SHP77 (cell line): ENCODE measurements at regions not wholly inside any gene's neighbourhood (a gene's known extent, or its start where the extent isn't known, plus 50 kb on each side); places are given as distances from the start of the nearest gene placed in this dataset.
"Not testable (repeated sequence)": the region's sequence is repeated elsewhere in the genome, so short reads cannot be mapped to it uniquely, and the experiment has no call there.

Experiments used
- DNase-seq, 2 experiments: peaks; one replicate each; lab custom pipeline; 2025; lab: John Stamatoyannopoulos, UW

- DNase-seq, result no peak
These were observed 110.2 kb downstream of the COPRS start for GRCh38 chr17:31748881-31749280.

GRCh38 chr17:31746884-31747495 is 112.1 kb downstream of the COPRS start:
- DNase-seq, result no peak

- no peak for DNase-seq
These were observed 113.0 kb downstream of the COPRS start for GRCh38 chr17:31745964-31746600.

GRCh38 chr17:31744511-31744951 is 114.5 kb downstream of the COPRS start:
- DNase-seq, result no peak

- DNase-seq, result no peak
These were observed 115.2 kb downstream of the COPRS start for GRCh38 chr17:31743797-31744196.

GRCh38 chr17:31741371-31741770 is 117.7 kb downstream of the COPRS start:
- no peak for DNase-seq

- DNase-seq, result no peak
These were observed 118.4 kb downstream of the COPRS start for GRCh38 chr17:31740611-31741082.

- no peak for DNase-seq
These were observed 119.9 kb downstream of the COPRS start for GRCh38 chr17:31738996-31739699.

GRCh38 chr17:31738488-31738887 is 120.6 kb downstream of the COPRS start:
- DNase-seq, result no peak

- DNase-seq, result no peak
These were observed 121.0 kb downstream of the COPRS start for GRCh38 chr17:31738067-31738466.

- no peak for DNase-seq
These were observed 122.0 kb downstream of the COPRS start for GRCh38 chr17:31736855-31737625.

GRCh38 chr17:31733326-31733725 is 125.7 kb downstream of the COPRS start:
- DNase-seq, result peak; percentile 11 to 25

- not testable (repeated sequence) for DNase-seq
These were observed 127.4 kb downstream of the COPRS start for GRCh38 chr17:31731585-31732154.

- DNase-seq, result no peak
These were observed 127.9 kb downstream of the COPRS start for GRCh38 chr17:31731118-31731517.

- no peak for DNase-seq
These were observed 132.0 kb downstream of the COPRS start for GRCh38 chr17:31726980-31727427.

GRCh38 chr17:31724619-31725018 is 134.4 kb downstream of the COPRS start:
- no peak for DNase-seq

GRCh38 chr17:31724026-31724425 is 135.0 kb downstream of the COPRS start:
- no peak for DNase-seq

GRCh38 chr17:31722251-31723056 is 136.6 kb downstream of the COPRS start:
- no peak for DNase-seq

GRCh38 chr17:31721291-31722025 is 137.6 kb downstream of the COPRS start:
- DNase-seq, result no peak

- DNase-seq, result not testable (repeated sequence)
These were observed 141.8 kb downstream of the COPRS start for GRCh38 chr17:31717251-31717650.
